Gastroesophageal sphincter (tissue), 3 donors: ENCODE measurements at regions not wholly inside any gene's neighbourhood (a gene's known extent, or its start where the extent isn't known, plus 50 kb on each side); places are given as distances from the start of the nearest gene placed in this dataset.

Source experiments
- CTCF ChIP-seq, 4 experiments: fragments of 200-600 bp in 2 of 4; fragments of 450-650 bp in 2 of 4; sonication (generic) in 1 of 4; IDR thresholded peaks; one replicate each; pipeline ENCODE4 v1.5.1; 2017 to 2019; ENCODE audit warnings: antibody characterized with exemption in 4 of 4, mild to moderate bottlenecking in 2 of 4, moderate library complexity in 2 of 4
- EP300 ChIP-seq: sonication (generic); formaldehyde crosslinking; IDR thresholded peaks from one replicate; pipeline ENCODE4 v1.6.1; 2017; ENCODE audit warnings: antibody characterized with exemption, mild to moderate bottlenecking
- POLR2A ChIP-seq, 2 donors: fragments of 450-650 bp; IDR thresholded peaks; one replicate each; pipeline ENCODE4 v1.6.1; 2017; ENCODE audit warnings: antibody characterized with exemption in 2 of 2, mild to moderate bottlenecking in 2 of 2, moderate library complexity in 1 of 2
- POLR2AphosphoS5 ChIP-seq: sonication (generic); formaldehyde crosslinking; IDR thresholded peaks from one replicate; pipeline ENCODE4 v1.6.1; 2017; ENCODE audit warnings: antibody characterized with exemption

GRCh38 chr4:165597581-165598480, 219.0 kb downstream of the CPE start:
- TF ChIP-seq POLR2A (IDR thresholded peaks at IDR 0.05) (no peak), CTCF (IDR thresholded peaks at IDR 0.05) (no peak), EP300 (no peak), POLR2AphosphoS5 (no peak)
